ENCODE measurements at regions not wholly inside any gene's neighbourhood (a gene's known extent, or its start where the extent isn't known, plus 50 kb on each side); places are given as distances from the start of the nearest gene placed in this dataset.

GRCh38 chr3:103385961-103386656, 951.3 kb downstream of the ZPLD1 start:
- DNase-seq, result no peak

- no peak for DNase-seq
These were observed 953.4 kb downstream of the ZPLD1 start for GRCh38 chr3:103388214-103388613.

- DNase-seq, result no peak
These were observed 954.5 kb downstream of the ZPLD1 start for GRCh38 chr3:103389356-103389755.

DNA sequence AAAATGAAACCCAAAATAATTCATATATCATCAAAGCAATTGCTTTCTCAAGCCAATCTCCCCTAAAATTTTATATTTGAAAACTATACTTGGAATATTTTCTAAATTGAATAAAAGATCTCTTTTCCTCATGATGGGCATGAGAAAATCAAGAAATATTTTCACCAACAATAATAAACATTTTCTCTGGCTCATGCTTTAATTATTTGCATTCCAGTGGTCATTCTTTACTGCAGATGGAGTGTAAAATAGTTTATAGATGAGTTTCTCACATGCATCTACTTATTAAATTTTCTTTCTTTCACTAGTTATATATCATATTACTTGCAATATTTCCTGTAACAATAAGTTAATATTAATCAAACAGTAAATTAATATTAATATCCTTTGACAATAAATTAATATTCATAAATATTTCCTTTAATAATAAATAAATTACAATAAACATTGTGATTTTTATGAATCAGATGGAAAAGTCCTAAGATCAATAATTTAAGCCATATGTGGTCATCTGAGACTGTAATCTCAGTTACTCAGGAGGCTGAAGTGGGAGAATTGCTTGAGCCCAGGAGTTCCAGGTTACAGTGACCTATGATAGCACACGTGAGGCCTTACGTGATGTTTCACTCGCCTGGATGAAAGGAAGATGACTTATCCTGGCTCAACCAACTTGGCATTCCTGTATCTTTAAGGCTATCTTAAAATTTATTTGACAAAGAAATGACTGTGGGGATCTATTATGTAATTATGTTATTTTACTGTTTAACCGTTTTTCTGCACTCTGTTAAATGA, 958.8 kb downstream of the ZPLD1 start:
- DNase-seq, result no peak

DNA sequence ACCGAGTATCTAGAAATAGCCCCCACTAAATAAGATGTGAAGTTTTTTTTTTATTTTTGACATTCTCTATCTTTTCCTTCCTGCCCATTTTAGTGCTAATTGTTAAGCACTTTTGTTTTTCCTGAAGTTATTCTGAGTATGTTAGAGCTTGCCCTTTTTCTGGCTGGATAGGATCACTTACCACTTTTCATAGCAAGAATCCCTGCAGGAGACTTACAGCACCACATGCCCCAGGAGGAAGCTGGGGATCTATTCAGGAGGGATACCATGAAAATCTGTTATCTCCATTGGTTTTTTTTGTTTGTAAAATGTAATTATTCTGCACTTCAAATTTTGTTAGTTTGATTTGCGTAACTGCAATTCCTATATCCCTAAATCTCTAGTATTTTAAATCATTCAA, 968.4 kb downstream of the ZPLD1 start:
- no peak for DNase-seq

- no peak for DNase-seq
These were observed 971.6 kb downstream of the ZPLD1 start for GRCh38 chr3:103406320-103406850.

DNA sequence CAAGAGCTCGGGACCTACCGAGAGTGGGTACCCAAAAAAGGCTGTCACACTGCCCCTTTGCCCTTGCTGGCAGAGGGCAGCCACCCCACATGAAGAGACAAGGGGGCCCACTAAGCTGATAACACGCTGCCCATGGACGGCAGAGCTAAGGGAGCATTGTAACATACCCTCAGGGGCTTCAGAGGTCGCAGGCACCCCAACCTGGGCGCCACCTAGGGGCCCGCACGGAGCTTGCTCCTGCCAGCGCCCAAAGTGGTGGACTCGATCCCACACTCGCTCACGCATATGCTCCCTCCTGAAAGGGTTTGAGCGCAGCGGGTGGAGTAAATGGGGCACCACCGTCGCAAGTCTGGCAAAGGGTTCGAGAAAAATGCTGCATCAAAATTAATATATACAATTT, 975.4 kb downstream of the ZPLD1 start:
- no peak for DNase-seq

DNA sequence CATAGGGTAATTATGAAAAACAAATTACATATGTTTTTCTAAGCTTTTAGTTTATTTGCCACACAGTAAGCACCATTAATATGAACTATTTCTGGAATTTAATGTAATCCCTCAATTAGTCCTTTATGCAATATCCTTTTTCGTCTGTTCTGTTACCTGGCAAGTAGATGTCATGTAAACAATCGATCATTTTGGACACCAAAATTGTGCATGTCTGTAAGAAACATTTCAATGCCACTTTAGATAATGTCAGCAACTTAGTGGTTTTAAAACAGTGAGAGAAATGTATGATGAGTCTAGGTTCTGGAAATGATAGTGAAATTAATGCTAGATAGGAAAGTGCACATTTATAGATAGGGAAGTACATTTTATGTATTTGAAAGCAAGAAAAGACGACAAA, 986.6 kb downstream of the ZPLD1 start:
- no peak for DNase-seq

- no peak for DNase-seq
These were observed 1003.1 kb downstream of the ZPLD1 start for GRCh38 chr3:103437883-103438282.

GRCh38 chr3:103440539-103441203, 1005.9 kb downstream of the ZPLD1 start:
- no peak for DNase-seq

DNA sequence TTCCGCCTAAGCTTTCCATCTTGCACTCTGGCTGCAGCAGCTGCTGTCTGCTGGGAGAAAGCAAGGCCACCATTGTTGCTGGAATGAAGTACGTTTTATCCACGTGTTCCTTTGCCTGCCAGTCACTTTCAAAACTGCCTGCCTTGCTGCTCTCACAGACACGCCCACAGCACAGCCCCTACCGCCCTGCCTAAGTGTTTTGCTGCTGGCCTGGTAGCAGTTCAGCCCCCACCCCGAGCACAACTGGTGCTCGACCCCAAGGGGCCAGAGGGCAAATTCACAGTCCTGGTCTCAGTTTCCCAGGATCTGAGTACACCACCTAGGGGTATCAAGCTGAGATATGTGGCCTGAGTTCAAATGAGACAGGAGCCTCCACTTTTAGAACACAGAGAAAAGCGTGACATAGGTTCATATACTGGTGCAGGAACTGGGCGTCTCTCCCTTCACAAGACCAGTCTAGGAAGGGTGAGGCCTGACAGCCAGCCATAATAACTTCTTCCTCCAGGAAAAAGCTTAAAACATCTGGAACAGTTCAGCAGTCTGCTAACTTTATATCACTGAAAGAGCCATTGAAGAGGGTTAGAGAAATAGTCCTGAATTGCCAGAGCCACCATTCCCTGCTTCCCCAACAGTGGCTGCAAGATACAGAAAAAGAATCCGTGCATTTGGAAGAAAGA, 1012.3 kb downstream of the ZPLD1 start:
- no peak for DNase-seq

DNA sequence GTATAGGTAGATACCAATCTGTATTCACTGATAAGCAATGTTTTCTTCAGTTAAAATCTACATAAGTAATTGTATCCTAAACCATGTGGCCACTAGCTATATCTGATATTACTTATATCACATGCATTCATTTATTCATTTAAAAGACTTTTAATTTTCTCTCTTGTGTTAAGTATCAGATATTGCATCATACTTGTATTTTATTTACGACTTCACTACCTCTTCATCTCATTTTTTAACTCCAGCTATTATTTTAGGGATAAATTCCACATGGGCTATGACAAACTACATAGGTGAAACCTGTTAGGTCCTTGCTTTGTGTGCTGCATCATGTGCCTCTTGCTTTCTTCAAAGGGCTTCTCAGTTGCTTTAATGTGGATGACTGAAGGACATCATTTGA, 1018.3 kb downstream of the ZPLD1 start:
- no peak for DNase-seq

DNA sequence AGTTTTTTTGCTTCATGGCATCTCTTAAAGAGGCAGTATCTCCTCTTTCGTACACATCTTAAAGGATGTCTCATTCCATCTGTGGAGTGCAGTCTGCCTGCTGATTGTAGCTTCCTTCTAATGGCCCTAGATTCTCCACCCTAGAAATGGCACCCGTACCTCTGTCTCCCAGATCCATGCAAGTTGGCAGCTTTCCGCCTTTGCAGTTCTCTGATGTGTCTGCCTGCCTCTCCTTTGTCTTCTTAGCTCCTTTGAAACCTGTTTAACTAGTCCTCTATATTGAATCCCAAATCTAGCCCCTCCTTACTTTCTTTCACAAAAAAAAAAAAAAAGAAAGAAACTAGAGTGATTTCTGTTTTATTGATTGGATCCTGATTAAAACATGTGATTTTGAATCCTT, 1025.0 kb downstream of the ZPLD1 start:
- DNase-seq, result no peak

DNA sequence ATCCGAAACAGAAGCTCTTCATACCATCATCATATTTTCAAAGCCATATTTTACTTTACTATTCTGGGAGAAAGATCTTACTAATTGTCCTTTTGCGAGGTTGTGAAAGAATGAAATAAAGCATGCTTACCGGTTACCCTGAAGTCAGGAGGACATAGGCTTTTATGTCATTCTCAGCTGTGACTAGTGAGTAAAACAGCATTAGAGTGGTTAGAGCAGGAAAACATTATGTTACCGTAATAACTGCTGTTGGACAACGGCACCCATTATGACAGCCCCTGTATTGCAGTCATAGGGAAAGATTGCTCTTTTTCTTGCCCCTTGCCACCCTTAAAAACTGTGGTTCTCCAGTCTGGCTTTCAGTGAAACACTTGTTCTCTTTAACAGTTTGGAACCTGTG, 1035.7 kb downstream of the ZPLD1 start:
- no peak for DNase-seq

GRCh38 chr3:103494011-103494410, 1059.2 kb downstream of the ZPLD1 start:
- no peak for DNase-seq

GRCh38 chr3:103494512-103494911, 1059.7 kb downstream of the ZPLD1 start:
- DNase-seq, result no peak

GRCh38 chr3:103495186-103495585, 1060.4 kb downstream of the ZPLD1 start:
- no peak for DNase-seq

DNA sequence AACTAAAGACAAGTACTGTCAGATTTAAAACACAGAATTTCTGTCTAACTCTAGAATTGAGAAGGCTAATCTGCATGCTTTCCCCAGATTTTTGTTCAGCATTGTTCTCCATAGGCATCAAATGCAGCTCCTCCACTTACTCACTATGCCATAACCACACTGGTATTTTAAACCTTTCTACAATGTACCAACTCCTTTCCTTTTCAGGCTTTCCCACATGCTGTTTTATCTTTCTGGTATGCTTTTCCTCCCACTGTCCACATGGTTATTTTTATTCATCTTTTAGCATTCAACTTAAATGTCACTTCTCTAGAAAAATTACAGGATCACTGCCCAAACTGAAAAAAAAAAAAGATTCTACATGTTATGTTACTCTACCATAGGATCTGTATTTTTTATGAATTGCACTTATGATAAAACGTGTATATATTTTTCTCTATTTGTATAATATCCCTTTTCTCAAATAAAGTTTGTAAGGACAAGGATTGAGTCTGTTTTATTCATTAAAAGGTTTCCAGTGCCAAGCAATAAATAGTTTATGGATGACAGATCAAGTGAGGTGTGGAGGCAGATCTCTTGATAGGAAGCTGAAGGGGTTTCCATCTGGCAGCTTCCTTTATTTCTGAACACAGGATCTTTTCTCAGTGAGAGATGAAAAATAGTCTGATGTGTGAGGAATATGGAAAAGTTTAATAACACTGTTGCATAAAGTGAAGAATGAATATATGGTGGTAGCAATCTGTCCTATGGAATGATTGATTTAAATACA, 1064.5 kb downstream of the ZPLD1 start:
- DNase-seq, result no peak

- no peak for DNase-seq
These were observed 1065.2 kb downstream of the ZPLD1 start for GRCh38 chr3:103499967-103500366.

DNA sequence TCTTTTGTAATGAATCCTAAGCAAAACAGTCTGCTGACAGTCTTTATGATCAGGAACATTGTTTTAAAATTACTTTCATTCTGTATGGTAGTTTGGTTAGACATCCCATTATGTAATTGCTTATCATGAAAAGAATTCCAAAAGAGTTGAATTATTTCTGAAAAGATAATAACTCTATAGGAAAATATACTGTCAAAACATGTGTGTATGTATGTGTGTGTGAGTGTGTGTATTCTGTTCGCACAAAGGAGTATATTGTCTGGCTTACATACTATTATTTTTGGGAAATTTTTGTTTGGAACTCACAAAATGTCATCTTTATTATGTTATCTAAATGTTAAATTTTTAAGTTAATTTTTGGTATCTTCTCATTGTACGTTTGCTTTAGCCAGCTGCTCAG, 1075.9 kb downstream of the ZPLD1 start:
- DNase-seq, result no peak

DNA sequence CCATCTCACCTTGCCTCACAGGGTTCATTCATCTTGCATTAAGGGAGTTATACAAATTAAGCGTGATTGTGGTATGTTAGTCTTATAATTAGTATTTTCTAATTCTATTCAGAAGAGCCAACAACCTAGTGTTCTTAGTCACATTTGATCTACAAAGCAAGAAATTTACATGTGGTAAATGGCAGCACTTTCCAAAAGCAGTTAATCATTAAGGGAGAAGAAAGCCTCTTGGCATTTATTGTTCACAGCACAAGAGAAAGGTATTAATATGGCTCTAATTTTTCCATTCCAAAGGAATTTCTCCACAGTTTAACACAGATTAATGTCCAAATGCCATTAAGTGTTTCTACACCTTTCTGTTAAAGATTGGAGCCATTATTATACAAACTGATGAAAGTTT, 1077.1 kb downstream of the ZPLD1 start:
- DNase-seq, result no peak

DNA sequence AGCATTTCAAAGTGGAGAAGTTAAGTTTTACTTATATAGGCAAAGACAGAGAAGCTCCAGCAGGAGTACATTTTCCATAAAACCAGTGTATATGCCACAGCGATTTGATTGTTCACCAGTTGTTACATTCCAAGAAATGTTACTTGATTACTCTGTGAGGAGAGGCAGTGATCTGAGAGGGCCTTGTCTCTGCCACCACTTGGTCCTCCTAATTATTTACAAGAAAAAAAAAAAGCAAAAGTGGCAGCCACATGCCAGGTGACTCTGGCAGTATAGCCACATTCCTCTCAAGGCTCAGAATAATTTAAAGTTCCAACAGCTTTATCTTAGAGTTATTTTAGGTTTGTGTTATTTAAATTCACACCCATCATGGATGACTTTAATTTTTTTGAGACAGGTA, 1077.8 kb downstream of the ZPLD1 start:
- no peak for DNase-seq
